ENCODE measurements at regions not wholly inside any gene's neighbourhood (a gene's known extent, or its start where the extent isn't known, plus 50 kb on each side); places are given as distances from the start of the nearest gene placed in this dataset.
"Not testable (repeated sequence)": the region's sequence is repeated elsewhere in the genome, so short reads cannot be mapped to it uniquely, and the experiment has no call there.

DNA sequence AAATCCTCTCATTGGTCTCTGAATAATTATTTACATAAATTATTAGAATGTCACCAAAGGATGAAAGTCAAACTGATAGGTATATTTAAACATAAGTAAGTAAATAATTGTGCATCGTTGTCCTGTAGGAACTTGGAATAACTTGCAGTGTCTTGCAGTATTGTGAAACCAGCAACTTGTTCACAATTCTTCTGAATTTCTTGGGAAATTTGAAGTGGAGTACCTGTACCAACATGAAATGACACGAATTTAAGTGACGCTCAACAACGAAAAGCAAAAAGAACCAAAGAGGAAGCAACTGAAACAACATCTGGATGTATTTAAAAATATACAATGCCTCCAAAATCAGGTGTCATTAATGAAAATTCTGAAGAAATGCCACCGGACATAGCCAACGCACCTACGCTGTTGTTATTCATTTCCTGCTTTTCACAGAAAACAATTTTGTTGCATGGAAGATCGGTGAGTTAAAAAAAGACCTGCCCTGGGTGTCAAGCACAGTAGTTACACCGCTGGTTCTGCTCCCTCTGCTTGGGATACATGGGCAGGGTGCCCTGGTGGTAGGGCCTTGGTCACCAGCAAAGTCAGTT, 112.5 kb downstream of the RPLP1 start (continued):
- no peak for TF ChIP-seq ZNF532 (CRISPR knock-in tag; IDR thresholded peaks at IDR 0.05; ENCODE audit: borderline replicate concordance)
- no peak for TF ChIP-seq E2F5 (CRISPR knock-in tag; IDR thresholded peaks at IDR 0.05)

GRCh38 chr15:69567238-69567760, 114.7 kb downstream of the RPLP1 start:
- H3K4me3 Mint-ChIP-seq; CTCF ChIA-PET; H3K27me3 Mint-ChIP-seq (ENCODE audit: low read depth); POLR2A ChIA-PET; H3K27ac Mint-ChIP-seq; H3K9me3 Mint-ChIP-seq; H3K4me1 Mint-ChIP-seq; DNase-seq (ENCODE audit: low spot score); H3K36me3 Mint-ChIP-seq; ATAC-seq: not testable (repeated sequence)

DNA sequence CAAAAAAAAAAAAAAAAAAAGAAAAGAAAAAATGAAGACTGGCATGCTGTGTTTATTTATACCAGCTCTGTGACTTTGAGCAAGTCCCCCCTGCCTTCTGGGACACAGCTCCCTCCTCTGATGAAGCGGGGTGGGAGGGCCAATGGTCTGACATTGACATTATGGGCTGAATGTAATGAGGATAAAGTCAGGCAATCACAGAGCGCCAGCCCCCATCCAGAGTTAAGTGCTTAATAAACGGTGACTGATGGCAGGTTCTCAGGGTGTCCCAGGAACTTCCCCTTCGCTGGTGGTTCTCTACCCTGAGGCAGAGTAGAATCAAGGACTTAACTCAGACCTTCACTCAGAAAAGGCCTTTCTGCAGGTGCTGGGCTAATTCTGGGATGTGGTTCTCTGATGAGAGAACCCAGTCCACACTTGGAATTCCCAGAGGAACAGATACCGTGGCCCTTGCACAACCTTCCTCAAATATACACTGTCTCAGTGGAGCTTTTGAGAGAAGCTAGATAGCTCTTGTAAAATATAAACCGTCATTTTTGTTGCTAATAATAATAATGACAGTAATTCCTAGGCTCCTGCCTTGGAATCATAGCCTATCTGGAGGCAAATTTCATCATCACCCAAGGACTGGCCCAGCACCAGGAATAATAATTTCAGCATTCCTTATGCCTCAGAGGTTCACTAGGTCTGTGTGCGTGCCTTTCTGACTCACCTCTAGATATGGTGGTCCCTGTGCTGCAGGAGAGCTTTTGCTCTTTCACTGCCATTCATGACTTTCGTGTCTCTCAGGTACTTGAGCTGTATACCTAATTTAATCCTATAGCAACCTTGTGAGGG, 115.8 kb downstream of the RPLP1 start:
- no peak for TF ChIP-seq ZNF219 (CRISPR knock-in tag; IDR thresholded peaks at IDR 0.05; ENCODE audit: borderline replicate concordance)
- TF ChIP-seq, protein P1, sequence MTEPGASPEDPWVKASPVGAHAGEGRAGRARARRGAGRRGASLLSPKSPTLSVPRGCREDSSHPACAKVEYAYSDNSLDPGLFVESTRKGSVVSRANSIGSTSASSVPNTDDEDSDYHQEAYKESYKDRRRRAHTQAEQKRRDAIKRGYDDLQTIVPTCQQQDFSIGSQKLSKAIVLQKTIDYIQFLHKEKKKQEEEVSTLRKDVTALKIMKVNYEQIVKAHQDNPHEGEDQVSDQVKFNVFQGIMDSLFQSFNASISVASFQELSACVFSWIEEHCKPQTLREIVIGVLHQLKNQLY (CRISPR knock-in tag; IDR thresholded peaks at IDR 0.05) = no peak
- Mint-ChIP-seq H3K4me3 (no peak overlapping the region), H3K36me3 (no peaks in the 10 kb centered on the region), H3K27ac (no peak overlapping the region), H3K4me1 (peaks cover 3% of the 10 kb centered on the region; the same call in 1 of the 2 replicates), H3K9me3 (no peaks in the 10 kb centered on the region), H3K27me3 (ENCODE audit: low read depth) (no peaks in the 10 kb centered on the region)
- ChIA-PET CTCF (interaction anchor here (1.1 kb wide), 1 partner anchor 90 kb away, joined by 8 read pairs; no protein-coding TSS in a partner anchor), POLR2A (interaction anchor here (0.6 kb wide), 1 partner anchor 352 kb away, joined by 3 read pairs; no protein-coding TSS in a partner anchor)
- DNase-seq (ENCODE audit: low spot score) = no peak
- no peak for ATAC-seq

- CTCF ChIA-PET = no interaction called here
- POLR2A ChIA-PET = no interaction called here
- no peak for DNase-seq (ENCODE audit: low spot score)
- no peak for ATAC-seq
- Mint-ChIP-seq H3K36me3 (no peaks in the 10 kb centered on the region), H3K27ac (no peak overlapping the region), H3K27me3 (ENCODE audit: low read depth) (no peaks in the 10 kb centered on the region), H3K4me1 (peaks cover 14% of the 10 kb centered on the region), H3K4me3 (no peak overlapping the region), H3K9me3 (no peaks in the 10 kb centered on the region)
- TF ChIP-seq, protein P2, sequence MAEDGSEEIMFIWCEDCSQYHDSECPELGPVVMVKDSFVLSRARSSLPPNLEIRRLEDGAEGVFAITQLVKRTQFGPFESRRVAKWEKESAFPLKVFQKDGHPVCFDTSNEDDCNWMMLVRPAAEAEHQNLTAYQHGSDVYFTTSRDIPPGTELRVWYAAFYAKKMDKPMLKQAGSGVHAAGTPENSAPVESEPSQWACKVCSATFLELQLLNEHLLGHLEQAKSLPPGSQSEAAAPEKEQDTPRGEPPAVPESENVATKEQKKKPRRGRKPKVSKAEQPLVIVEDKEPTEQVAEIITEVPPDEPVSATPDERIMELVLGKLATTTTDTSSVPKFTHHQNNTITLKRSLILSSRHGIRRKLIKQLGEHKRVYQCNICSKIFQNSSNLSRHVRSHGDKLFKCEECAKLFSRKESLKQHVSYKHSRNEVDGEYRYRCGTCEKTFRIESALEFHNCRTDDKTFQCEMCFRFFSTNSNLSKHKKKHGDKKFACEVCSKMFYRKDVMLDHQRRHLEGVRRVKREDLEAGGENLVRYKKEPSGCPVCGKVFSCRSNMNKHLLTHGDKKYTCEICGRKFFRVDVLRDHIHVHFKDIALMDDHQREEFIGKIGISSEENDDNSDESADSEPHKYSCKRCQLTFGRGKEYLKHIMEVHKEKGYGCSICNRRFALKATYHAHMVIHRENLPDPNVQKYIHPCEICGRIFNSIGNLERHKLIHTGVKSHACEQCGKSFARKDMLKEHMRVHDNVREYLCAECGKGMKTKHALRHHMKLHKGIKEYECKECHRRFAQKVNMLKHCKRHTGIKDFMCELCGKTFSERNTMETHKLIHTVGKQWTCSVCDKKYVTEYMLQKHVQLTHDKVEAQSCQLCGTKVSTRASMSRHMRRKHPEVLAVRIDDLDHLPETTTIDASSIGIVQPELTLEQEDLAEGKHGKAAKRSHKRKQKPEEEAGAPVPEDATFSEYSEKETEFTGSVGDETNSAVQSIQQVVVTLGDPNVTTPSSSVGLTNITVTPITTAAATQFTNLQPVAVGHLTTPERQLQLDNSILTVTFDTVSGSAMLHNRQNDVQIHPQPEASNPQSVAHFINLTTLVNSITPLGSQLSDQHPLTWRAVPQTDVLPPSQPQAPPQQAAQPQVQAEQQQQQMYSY (CRISPR knock-in tag; IDR thresholded peaks at IDR 0.05) = no peak
- TF ChIP-seq SP1 (CRISPR knock-in tag; conservative IDR thresholded peaks at IDR 0.05) = no peak
- TF ChIP-seq ZNF219 (CRISPR knock-in tag; IDR thresholded peaks at IDR 0.05; ENCODE audit: borderline replicate concordance) = no peak
- TF ChIP-seq, protein P3, sequence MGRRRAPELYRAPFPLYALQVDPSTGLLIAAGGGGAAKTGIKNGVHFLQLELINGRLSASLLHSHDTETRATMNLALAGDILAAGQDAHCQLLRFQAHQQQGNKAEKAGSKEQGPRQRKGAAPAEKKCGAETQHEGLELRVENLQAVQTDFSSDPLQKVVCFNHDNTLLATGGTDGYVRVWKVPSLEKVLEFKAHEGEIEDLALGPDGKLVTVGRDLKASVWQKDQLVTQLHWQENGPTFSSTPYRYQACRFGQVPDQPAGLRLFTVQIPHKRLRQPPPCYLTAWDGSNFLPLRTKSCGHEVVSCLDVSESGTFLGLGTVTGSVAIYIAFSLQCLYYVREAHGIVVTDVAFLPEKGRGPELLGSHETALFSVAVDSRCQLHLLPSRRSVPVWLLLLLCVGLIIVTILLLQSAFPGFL (CRISPR knock-in tag; IDR thresholded peaks at IDR 0.05; ENCODE audit: borderline replicate concordance) = no peak
- no peak for TF ChIP-seq CREM (CRISPR knock-in tag; IDR thresholded peaks at IDR 0.05)
- no peak for TF ChIP-seq KAT7 (CRISPR knock-in tag; IDR thresholded peaks at IDR 0.05; ENCODE audit: borderline replicate concordance)
- TF ChIP-seq ZNF121 (CRISPR knock-in tag; IDR thresholded peaks at IDR 0.05) = no peak
Measured at GRCh38 chr15:69570454-69570853, 117.8 kb downstream of the RPLP1 start.

Measured in WTC11 (cell line).